Sigmoid colon (tissue), 4 donors: ENCODE measurements at regions not wholly inside any gene's neighbourhood (a gene's known extent, or its start where the extent isn't known, plus 50 kb on each side); places are given as distances from the start of the nearest gene placed in this dataset.

ENCODE experiments used
- POLR2A ChIP-seq, 2 donors: fragments of 450-650 bp; IDR thresholded peaks; one replicate each; pipeline ENCODE4 v1.6.1; 2016; ENCODE audit warnings: antibody characterized with exemption in 2 of 2, mild to moderate bottlenecking in 2 of 2, moderate library complexity in 2 of 2
- POLR2AphosphoS5 ChIP-seq, 4 donors: sonication (generic); formaldehyde crosslinking; IDR thresholded peaks; one replicate each; pipeline ENCODE4 v1.6.1; 2017; ENCODE audit warnings: antibody characterized with exemption in 4 of 4
- TF ChIP-seq, protein P1 (sequence below), 4 experiments: fragments of 450-650 bp in 3 of 4; fragments of 200-600 bp in 1 of 4; IDR thresholded peaks; one replicate each; pipeline ENCODE4 v1.5.1; 2016 to 2019; ENCODE audit warnings: antibody characterized with exemption in 4 of 4, mild to moderate bottlenecking in 3 of 4, moderate library complexity in 2 of 4

DNA sequence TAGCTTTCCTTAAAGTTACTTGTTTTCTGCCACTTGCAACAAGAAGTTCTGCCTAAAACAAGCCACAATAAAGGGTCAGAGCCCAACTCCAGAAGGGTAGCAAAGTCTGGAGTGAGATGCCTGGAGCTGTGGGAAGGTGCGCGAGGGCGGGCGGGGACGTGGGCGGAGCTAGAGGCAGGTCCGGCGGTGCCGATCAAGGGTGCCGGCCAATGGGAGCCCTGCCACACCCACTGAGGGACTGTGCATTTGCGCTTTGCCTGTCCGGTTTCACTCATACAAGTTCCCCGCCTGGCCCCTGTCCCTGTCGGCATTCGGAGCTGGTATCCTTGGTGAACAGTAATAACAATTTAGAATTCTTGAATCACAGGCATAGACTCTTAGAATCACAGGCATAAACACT lies 732.4 kb downstream of the MATN1 start:
- TF ChIP-seq, protein P1, sequence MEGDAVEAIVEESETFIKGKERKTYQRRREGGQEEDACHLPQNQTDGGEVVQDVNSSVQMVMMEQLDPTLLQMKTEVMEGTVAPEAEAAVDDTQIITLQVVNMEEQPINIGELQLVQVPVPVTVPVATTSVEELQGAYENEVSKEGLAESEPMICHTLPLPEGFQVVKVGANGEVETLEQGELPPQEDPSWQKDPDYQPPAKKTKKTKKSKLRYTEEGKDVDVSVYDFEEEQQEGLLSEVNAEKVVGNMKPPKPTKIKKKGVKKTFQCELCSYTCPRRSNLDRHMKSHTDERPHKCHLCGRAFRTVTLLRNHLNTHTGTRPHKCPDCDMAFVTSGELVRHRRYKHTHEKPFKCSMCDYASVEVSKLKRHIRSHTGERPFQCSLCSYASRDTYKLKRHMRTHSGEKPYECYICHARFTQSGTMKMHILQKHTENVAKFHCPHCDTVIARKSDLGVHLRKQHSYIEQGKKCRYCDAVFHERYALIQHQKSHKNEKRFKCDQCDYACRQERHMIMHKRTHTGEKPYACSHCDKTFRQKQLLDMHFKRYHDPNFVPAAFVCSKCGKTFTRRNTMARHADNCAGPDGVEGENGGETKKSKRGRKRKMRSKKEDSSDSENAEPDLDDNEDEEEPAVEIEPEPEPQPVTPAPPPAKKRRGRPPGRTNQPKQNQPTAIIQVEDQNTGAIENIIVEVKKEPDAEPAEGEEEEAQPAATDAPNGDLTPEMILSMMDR (IDR thresholded peaks at IDR 0.05): no peak
- TF ChIP-seq POLR2AphosphoS5 (IDR thresholded peaks at IDR 0.05) (no peak), POLR2A (IDR thresholded peaks at IDR 0.05) (no peak)
